HFF-Myc (cell line): ENCODE measurements at regions not wholly inside any gene's neighbourhood (a gene's known extent, or its start where the extent isn't known, plus 50 kb on each side); places are given as distances from the start of the nearest gene placed in this dataset.

ENCODE experiments used
- DNase-seq: peaks from one replicate; pipeline ENCODE4 v3.0.0-alpha.2; 2011; ENCODE audit warnings: low read depth; ENCODE audit errors: extremely low read depth
- H3K4me3 ChIP-seq: replicated peaks from 2 replicates; pipeline ENCODE4 v1.5.1; 2011; ENCODE audit warnings: low read depth, mild to moderate bottlenecking, control low read depth, low read length
- CTCF ChIP-seq: IDR thresholded peaks from 2 replicates; pipeline ENCODE4 v1.5.1; 2012; ENCODE audit warnings: mild to moderate bottlenecking, low read depth, low read length, control low read depth; ENCODE audit errors: missing control alignments

- DNase-seq, result no peak
- no peak for TF ChIP-seq CTCF
- no peak overlapping the region for H3K4me3 ChIP-seq
Observed at GRCh38 chr20:39676857-39677391, 714.8 kb downstream of the DHX35 start.

GRCh38 chr20:39676241-39676640, 714.1 kb downstream of the DHX35 start:
- DNase-seq, result no peak

GRCh38 chr20:39674842-39675241, 712.7 kb downstream of the DHX35 start:
- TF ChIP-seq CTCF, result no peak
- H3K4me3 ChIP-seq, result no peak overlapping the region
- no peak for DNase-seq

More at GRCh38 chr20:39676241-39676640, 714.1 kb downstream of the DHX35 start:
- no peak for TF ChIP-seq CTCF
- no peak overlapping the region for H3K4me3 ChIP-seq

DNA sequence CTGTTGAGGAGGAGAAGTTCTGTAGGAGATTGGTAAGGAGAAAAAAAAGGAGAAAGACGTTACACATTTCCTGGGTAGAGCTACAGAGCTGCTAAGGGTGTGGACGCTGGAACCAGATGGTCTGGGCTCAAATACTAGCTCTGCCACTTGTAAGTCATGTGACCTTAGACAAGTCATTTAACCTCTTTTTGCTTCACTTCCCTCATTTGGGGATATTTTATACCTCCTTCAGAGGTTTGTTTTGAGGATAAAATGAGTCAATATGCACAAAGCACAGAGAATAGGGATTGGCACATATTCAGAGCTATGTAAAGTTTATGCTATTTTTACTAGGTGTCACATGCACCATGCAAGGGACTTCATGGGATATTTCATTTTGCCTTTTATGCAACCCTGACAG, 708.8 kb downstream of the DHX35 start:
- TF ChIP-seq CTCF, result no peak
- no peak overlapping the region for H3K4me3 ChIP-seq
- no peak for DNase-seq

GRCh38 chr20:39669659-39670058, 707.5 kb downstream of the DHX35 start:
- no peak for DNase-seq
- no peak for TF ChIP-seq CTCF
- H3K4me3 ChIP-seq, result no peak overlapping the region

- TF ChIP-seq CTCF, result no peak
- no peak for DNase-seq
- no peak overlapping the region for H3K4me3 ChIP-seq
Observed at GRCh38 chr20:39668038-39668437, 705.9 kb downstream of the DHX35 start.

GRCh38 chr20:39661833-39662232, 699.7 kb downstream of the DHX35 start:
- no peak for DNase-seq
- TF ChIP-seq CTCF, result no peak
- no peak overlapping the region for H3K4me3 ChIP-seq
